GM12865 (cell line): ENCODE measurements at regions not wholly inside any gene's neighbourhood (a gene's known extent, or its start where the extent isn't known, plus 50 kb on each side); places are given as distances from the start of the nearest gene placed in this dataset.

Experiments
- DNase-seq: peaks from one replicate; pipeline ENCODE4 v3.0.0; 2010; ENCODE audit warnings: low read depth
- H3K4me3 ChIP-seq: 2 replicates; pipeline ENCODE4 v1.5.1; 2011; ENCODE audit warnings: mild to moderate bottlenecking, low read depth, low read length, control low read depth
- CTCF ChIP-seq: IDR thresholded peaks from 2 replicates; pipeline ENCODE4 v1.5.1; 2011; ENCODE audit warnings: low read length, control low read depth, low read depth, inconsistent platforms; ENCODE audit not compliant: insufficient read depth; ENCODE audit errors: missing control alignments

- no peak for TF ChIP-seq CTCF
- DNase-seq, result no peak
- H3K4me3 ChIP-seq, result no peak overlapping the region
These were observed 1235.7 kb upstream of the MAP3K7 start for GRCh38 chr6:91822581-91822980.

GRCh38 chr6:91816335-91816734 lies 1229.5 kb upstream of the MAP3K7 start:
- TF ChIP-seq CTCF, result no peak
- DNase-seq, result no peak
- no peak overlapping the region for H3K4me3 ChIP-seq

- H3K4me3 ChIP-seq, result no peak overlapping the region
- DNase-seq, result no peak
- TF ChIP-seq CTCF, result no peak
These were observed 1226.8 kb upstream of the MAP3K7 start for GRCh38 chr6:91813641-91814040.

GRCh38 chr6:91812596-91813274 lies 1225.9 kb upstream of the MAP3K7 start:
- no peak for DNase-seq
- H3K4me3 ChIP-seq, result no peak overlapping the region
- no peak for TF ChIP-seq CTCF

GRCh38 chr6:91804981-91805380 lies 1218.1 kb upstream of the MAP3K7 start:
- DNase-seq, result no peak
- no peak for TF ChIP-seq CTCF
- no peak overlapping the region for H3K4me3 ChIP-seq

- TF ChIP-seq CTCF, result no peak
- no peak for DNase-seq
- H3K4me3 ChIP-seq, result no peak overlapping the region
These were observed 1215.6 kb upstream of the MAP3K7 start for GRCh38 chr6:91802431-91802830.

GRCh38 chr6:91796603-91797002 lies 1209.7 kb upstream of the MAP3K7 start:
- TF ChIP-seq CTCF, result no peak
- DNase-seq, result no peak

More at GRCh38 chr6:91796603-91797002, 1209.7 kb upstream of the MAP3K7 start:
- no peak overlapping the region for H3K4me3 ChIP-seq
